CD4-positive, CD25-positive, alpha-beta regulatory T cell (primary cell): ENCODE measurements at regions not wholly inside any gene's neighbourhood (a gene's known extent, or its start where the extent isn't known, plus 50 kb on each side); places are given as distances from the start of the nearest gene placed in this dataset.

Experiments
- ATAC-seq, 2 donors: fragments of 150-1000 bp; cut with Tn5 transposase; one replicate each; pipeline ENCODE4 v1.10.0; 2021; ENCODE audit warnings: low read depth in 2 of 2, moderate number of reproducible peaks in 2 of 2, moderate library complexity in 1 of 2
- DNase-seq, 3 donors: peaks; one replicate each; pipeline versions ENCODE4 v3.0.0 to v3.0.0-alpha.2; 2012 to 2022; ENCODE audit warnings: mixed read lengths in 1 of 3
- H3K27ac ChIP-seq: one replicate; pipeline ENCODE4 v1.7.0; 2013; ENCODE audit warnings: mild to moderate bottlenecking, low read length; ENCODE audit not compliant: insufficient read depth, poor library complexity, severe bottlenecking
- H3K27me3 ChIP-seq: one replicate; pipeline ENCODE4 v1.7.0; 2013; ENCODE audit warnings: low read length; ENCODE audit not compliant: control insufficient read depth, insufficient read depth
- H3K36me3 ChIP-seq: one replicate; pipeline ENCODE4 v1.7.0; 2013; ENCODE audit warnings: mild to moderate bottlenecking, low read length, moderate library complexity; ENCODE audit not compliant: control insufficient read depth, insufficient read depth
- H3K4me1 ChIP-seq: 2 replicates; pipeline ENCODE4 v1.7.0; 2013; ENCODE audit warnings: mild to moderate bottlenecking, low read length; ENCODE audit not compliant: insufficient read depth, control insufficient read depth, poor library complexity, severe bottlenecking
- H3K4me3 ChIP-seq: one replicate; pipeline ENCODE4 v1.7.0; 2013; ENCODE audit warnings: low read depth, mild to moderate bottlenecking, low read length, moderate library complexity
- H3K9me3 ChIP-seq, 2 experiments: 1 replicate in 1 of 2; 2 replicates in 1 of 2; pipeline ENCODE4 v1.7.0; 2013; ENCODE audit warnings: low read length in 2 of 2, mild to moderate bottlenecking in 1 of 2, moderate library complexity in 1 of 2; ENCODE audit not compliant: control insufficient read depth in 2 of 2
- H3K27ac Mint-ChIP-seq, 3 donors: one replicate each; pipeline ENCODE4 v1.8.0; 2020 to 2022; ENCODE audit warnings: mild to moderate bottlenecking in 3 of 3, mixed read lengths in 3 of 3, moderate library complexity in 2 of 3
- H3K27me3 Mint-ChIP-seq: one replicate; pipeline ENCODE4 v1.8.0; 2022; ENCODE audit warnings: mild to moderate bottlenecking, mixed read lengths
- H3K36me3 Mint-ChIP-seq: one replicate; pipeline ENCODE4 v1.8.0; 2020; ENCODE audit warnings: mixed read lengths
- H3K4me1 Mint-ChIP-seq, 4 donors: one replicate each; pipeline ENCODE4 v1.8.0; 2020 to 2022; ENCODE audit warnings: mixed read lengths in 4 of 4, mild to moderate bottlenecking in 1 of 4
- H3K4me3 Mint-ChIP-seq, 4 donors: one replicate each; pipeline ENCODE4 v1.8.0; 2020 to 2022; ENCODE audit warnings: mild to moderate bottlenecking in 4 of 4, mixed read lengths in 4 of 4, moderate library complexity in 3 of 4
- H3K9me3 Mint-ChIP-seq, 7 donors: one replicate each; pipeline ENCODE4 v1.8.0; 2020 to 2022; ENCODE audit warnings: mixed read lengths in 7 of 7, mild to moderate bottlenecking in 3 of 7, moderate library complexity in 2 of 7

DNA sequence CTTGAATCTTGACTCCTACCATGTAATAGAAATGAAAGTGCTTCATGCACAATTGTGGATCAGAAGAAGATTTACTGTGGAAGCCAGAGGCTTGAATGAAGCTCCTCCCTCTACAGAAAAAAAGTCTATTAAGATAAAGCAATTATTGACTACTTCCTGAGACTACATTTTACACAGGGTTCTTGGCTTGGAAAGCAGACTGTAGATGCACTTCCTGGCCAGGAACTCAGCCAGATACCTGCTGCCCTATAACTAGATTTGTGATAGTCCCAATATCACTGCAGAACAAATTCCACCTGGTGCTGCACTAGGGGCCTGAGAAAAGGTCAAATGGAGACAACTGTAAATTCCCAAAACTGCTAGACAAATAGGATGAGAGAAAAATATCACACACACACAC is 96.8 kb upstream of the GUCA2B start:
- H3K4me3 ChIP-seq: no peak overlapping the region
- H3K27me3 Mint-ChIP-seq: peaks cover 25% of the 10 kb centered on the region
- H3K9me3 ChIP-seq: peaks cover 8 to 10% of the 10 kb centered on the region in 2 experiments
- DNase-seq: no peak
- H3K36me3 Mint-ChIP-seq: no peaks in the 10 kb centered on the region
- no peak overlapping the region for H3K4me3 Mint-ChIP-seq
- no peak overlapping the region for H3K27ac ChIP-seq
- no peaks in the 10 kb centered on the region for H3K36me3 ChIP-seq
- H3K27ac Mint-ChIP-seq: no peak overlapping the region
- no peak for ATAC-seq
- no peaks in the 10 kb centered on the region for H3K4me1 ChIP-seq
- peaks cover 10% of the 10 kb centered on the region for H3K27me3 ChIP-seq
- peaks cover 0 to 5% (median 4%) of the 10 kb centered on the region in 4 donors for H3K4me1 Mint-ChIP-seq
- peaks cover 6 to 23% (median 11%) of the 10 kb centered on the region in 7 donors for H3K9me3 Mint-ChIP-seq

GRCh38 chr1:42055061-42055460 is 98.1 kb upstream of the GUCA2B start:
- no peak for DNase-seq
- Histone ChIP-seq H3K27ac (no peak overlapping the region), H3K4me3 (no peak overlapping the region), H3K9me3 (peaks cover 8 to 10% of the 10 kb centered on the region in 2 experiments), H3K27me3 (peaks cover 15% of the 10 kb centered on the region), H3K4me1 (no peaks in the 10 kb centered on the region), H3K36me3 (no peaks in the 10 kb centered on the region)
- no peak overlapping the region for H3K4me3 Mint-ChIP-seq
- H3K27me3 Mint-ChIP-seq: peaks cover 35% of the 10 kb centered on the region
- no peaks in the 10 kb centered on the region for H3K36me3 Mint-ChIP-seq
- peaks cover 0 to 5% (median 4%) of the 10 kb centered on the region in 4 donors for H3K4me1 Mint-ChIP-seq
- no peak for ATAC-seq
- H3K27ac Mint-ChIP-seq: no peak overlapping the region
- peaks cover 6 to 23% (median 8%) of the 10 kb centered on the region in 7 donors for H3K9me3 Mint-ChIP-seq

GRCh38 chr1:42052072-42052699 is 101.0 kb upstream of the GUCA2B start:
- Mint-ChIP-seq H3K27ac (peak overlapping the region in 1 of 3 donors; percentile 10), H3K4me3 (no peak overlapping the region), H3K27me3 (peaks cover 40% of the 10 kb centered on the region), H3K4me1 (peaks cover 0 to 5% (median 2%) of the 10 kb centered on the region in 4 donors), H3K36me3 (no peaks in the 10 kb centered on the region), H3K9me3 (peaks cover 0 to 17% (median 2%) of the 10 kb centered on the region in 7 donors)
- no peak overlapping the region for H3K4me3 ChIP-seq
- ATAC-seq: no peak
- no peak for DNase-seq
- H3K27ac ChIP-seq: no peak overlapping the region
- no peaks in the 10 kb centered on the region for H3K36me3 ChIP-seq
- H3K4me1 ChIP-seq: no peaks in the 10 kb centered on the region
- no peaks in the 10 kb centered on the region for H3K9me3 ChIP-seq
- peaks cover 22% of the 10 kb centered on the region for H3K27me3 ChIP-seq

DNA sequence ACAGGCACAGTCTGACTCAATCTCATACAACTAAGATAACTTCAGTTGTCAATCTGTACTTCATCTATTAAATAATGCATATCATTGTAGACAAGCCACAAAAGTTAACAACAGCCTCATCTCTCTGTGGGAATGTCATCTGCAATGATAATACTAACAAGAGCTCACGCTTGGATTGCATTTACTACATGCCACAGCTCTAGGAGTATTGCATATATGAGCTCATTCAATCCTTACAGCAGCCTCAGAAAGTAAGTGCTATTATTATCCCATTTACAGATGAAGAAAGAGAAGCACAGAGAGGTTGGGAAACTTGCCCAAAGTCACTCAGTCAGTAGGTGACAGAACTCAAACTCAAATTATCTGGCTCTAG is 105.7 kb upstream of the GUCA2B start:
- ATAC-seq (no peak), DNase-seq (no peak)
- Mint-ChIP-seq H3K27me3 (peaks cover 22% of the 10 kb centered on the region), H3K4me3 (no peak overlapping the region), H3K4me1 (peaks cover 0 to 1% (median 0%) of the 10 kb centered on the region in 4 donors), H3K9me3 (peaks cover 0 to 2% (median 0%) of the 10 kb centered on the region in 7 donors), H3K27ac (no peak overlapping the region), H3K36me3 (no peaks in the 10 kb centered on the region)
- H3K9me3 ChIP-seq: no peaks in the 10 kb centered on the region
- no peak overlapping the region for H3K4me3 ChIP-seq
- peaks cover 16% of the 10 kb centered on the region for H3K27me3 ChIP-seq
- H3K27ac ChIP-seq: no peak overlapping the region
- no peaks in the 10 kb centered on the region for H3K36me3 ChIP-seq
- no peaks in the 10 kb centered on the region for H3K4me1 ChIP-seq

DNA sequence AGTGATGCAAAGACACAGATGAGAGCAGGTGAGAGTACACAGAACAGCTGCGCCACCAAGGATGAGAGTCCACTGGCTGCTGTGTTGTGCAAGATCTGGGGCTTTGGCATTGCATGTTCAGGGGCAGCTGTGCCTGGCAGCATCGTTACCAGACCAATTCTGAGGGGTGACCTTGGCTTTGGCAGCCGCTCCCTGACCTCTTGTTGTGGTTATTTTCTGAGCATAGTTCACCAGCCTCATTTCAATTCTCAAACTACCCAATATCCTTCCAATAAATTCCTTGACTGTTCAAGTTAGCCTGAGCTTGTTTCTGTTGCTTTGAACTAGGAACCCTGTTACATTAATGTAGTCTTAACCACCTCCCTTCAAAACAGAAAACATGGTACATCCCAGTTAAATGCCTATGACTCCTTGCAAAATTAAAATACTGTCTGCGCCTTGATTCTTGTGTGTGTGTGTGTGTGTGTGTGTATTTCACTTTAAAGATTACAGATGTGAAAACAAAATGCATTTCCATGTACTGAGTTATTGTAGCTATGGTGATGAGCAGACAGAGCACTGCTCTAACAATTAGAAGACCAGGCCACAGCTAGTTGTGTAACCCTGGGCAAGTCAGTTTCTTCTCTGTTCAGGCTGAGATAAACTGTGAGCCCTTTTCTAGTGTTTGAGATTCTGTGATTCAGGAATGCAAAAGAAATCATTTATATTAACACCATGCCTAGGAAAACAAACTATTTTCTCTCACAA is 106.3 kb upstream of the GUCA2B start:
- ATAC-seq: no peak
- H3K27me3 Mint-ChIP-seq: peaks cover 22% of the 10 kb centered on the region
- no peaks in the 10 kb centered on the region for H3K4me1 Mint-ChIP-seq
- Histone ChIP-seq H3K4me3 (no peak overlapping the region), H3K9me3 (no peaks in the 10 kb centered on the region), H3K27me3 (peaks cover 16% of the 10 kb centered on the region), H3K36me3 (no peaks in the 10 kb centered on the region), H3K27ac (no peak overlapping the region), H3K4me1 (no peaks in the 10 kb centered on the region)
- no peaks in the 10 kb centered on the region for H3K36me3 Mint-ChIP-seq
- no peak overlapping the region for H3K27ac Mint-ChIP-seq
- DNase-seq: no peak
- H3K9me3 Mint-ChIP-seq: peaks cover 0 to 2% (median 0%) of the 10 kb centered on the region in 7 donors
- no peak overlapping the region for H3K4me3 Mint-ChIP-seq

DNA sequence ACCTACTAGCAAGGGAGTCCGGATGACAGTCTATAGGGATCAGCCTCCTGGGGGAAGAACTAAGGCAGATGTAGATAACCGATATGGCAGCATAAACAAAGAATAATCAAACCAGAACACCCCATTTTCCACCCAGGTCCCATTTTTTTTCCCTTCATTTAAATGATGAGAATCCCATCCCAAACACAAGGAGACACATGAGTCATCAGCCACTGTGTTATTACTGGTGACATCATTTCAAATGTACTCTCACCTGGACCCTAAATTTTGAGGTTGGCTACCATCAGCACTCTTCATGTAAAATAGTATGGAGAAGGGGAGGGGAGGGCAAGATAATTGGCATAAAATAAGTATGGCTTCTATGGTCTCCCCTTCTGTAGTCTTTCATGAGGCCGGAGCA is 108.9 kb upstream of the GUCA2B start:
- H3K27me3 Mint-ChIP-seq: peaks cover 5% of the 10 kb centered on the region
- no peaks in the 10 kb centered on the region for H3K4me1 ChIP-seq

GRCh38 chr1:42043811-42044210 is 109.4 kb upstream of the GUCA2B start:
- Mint-ChIP-seq H3K4me3 (no peak overlapping the region), H3K27ac (no peak overlapping the region), H3K36me3 (no peaks in the 10 kb centered on the region), H3K9me3 (peaks cover 0 to 2% (median 0%) of the 10 kb centered on the region in 7 donors), H3K4me1 (no peaks in the 10 kb centered on the region), H3K27me3 (peaks cover 5% of the 10 kb centered on the region)
- Histone ChIP-seq H3K36me3 (no peaks in the 10 kb centered on the region), H3K9me3 (no peaks in the 10 kb centered on the region), H3K27me3 (peaks cover 4% of the 10 kb centered on the region), H3K27ac (no peak overlapping the region), H3K4me3 (no peak overlapping the region), H3K4me1 (no peaks in the 10 kb centered on the region)
- ATAC-seq (no peak), DNase-seq (no peak)

More for the DNA sequence above, 108.9 kb upstream of the GUCA2B start:
- H3K9me3 Mint-ChIP-seq: peaks cover 0 to 2% (median 0%) of the 10 kb centered on the region in 7 donors
- no peak overlapping the region for H3K4me3 ChIP-seq
- no peaks in the 10 kb centered on the region for H3K36me3 ChIP-seq
- no peak for ATAC-seq
- no peaks in the 10 kb centered on the region for H3K36me3 Mint-ChIP-seq
- no peak overlapping the region for H3K4me3 Mint-ChIP-seq
- H3K27me3 ChIP-seq: peaks cover 4% of the 10 kb centered on the region
- no peak for DNase-seq
- H3K9me3 ChIP-seq: no peaks in the 10 kb centered on the region
- no peaks in the 10 kb centered on the region for H3K4me1 Mint-ChIP-seq
- H3K27ac Mint-ChIP-seq: no peak overlapping the region
- no peak overlapping the region for H3K27ac ChIP-seq

- H3K36me3 Mint-ChIP-seq: no peaks in the 10 kb centered on the region
- ATAC-seq: no peak
- Histone ChIP-seq H3K9me3 (no peaks in the 10 kb centered on the region), H3K27ac (no peak overlapping the region), H3K27me3 (peaks cover 2% of the 10 kb centered on the region), H3K4me3 (no peak overlapping the region), H3K36me3 (no peaks in the 10 kb centered on the region), H3K4me1 (no peaks in the 10 kb centered on the region)
- H3K27me3 Mint-ChIP-seq: peaks cover 5% of the 10 kb centered on the region
- no peak for DNase-seq
- no peak overlapping the region for H3K4me3 Mint-ChIP-seq
- H3K27ac Mint-ChIP-seq: no peak overlapping the region
- H3K9me3 Mint-ChIP-seq: peaks cover 0 to 2% (median 0%) of the 10 kb centered on the region in 7 donors
- no peaks in the 10 kb centered on the region for H3K4me1 Mint-ChIP-seq
These were observed 110.0 kb upstream of the GUCA2B start for GRCh38 chr1:42043182-42043581.
